ENCODE measurements at regions not wholly inside any gene's neighbourhood (a gene's known extent, or its start where the extent isn't known, plus 50 kb on each side); places are given as distances from the start of the nearest gene placed in this dataset.

DNA sequence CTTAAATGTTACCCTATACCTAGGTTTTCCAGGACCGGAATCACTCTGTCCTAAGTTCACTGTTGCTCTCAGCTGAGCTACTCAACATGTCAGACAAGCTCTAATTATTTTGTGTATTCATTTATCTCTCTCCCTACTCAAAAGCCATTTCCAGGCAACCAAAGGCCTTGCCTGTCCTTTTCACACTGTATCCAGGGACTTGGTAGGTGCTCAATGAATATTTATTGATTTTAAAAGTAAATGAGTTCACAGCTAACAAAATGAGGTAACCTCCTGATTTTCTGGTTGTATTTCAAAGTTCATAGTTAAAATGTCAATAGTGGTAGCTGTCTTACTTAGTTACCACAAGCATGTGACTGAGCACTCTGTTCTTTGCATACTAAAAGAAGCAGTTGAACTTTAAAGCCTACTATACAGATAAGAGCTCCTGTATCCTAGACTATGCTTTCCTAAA, 522.2 kb downstream of the ACTL7B start (continued):
- TF ChIP-seq ZNF333 (CRISPR knock-in tag; IDR thresholded peaks at IDR 0.05; ENCODE audit: borderline replicate concordance), result no peak
- 0 out of 2 replicates have a peak, but pooled peaks have one; percentile 23 for TF ChIP-seq ZNF292 (CRISPR knock-in tag; IDR thresholded peaks at IDR 0.05; ENCODE audit: borderline replicate concordance, low read depth)
- peak; percentile 72; the same call in 1 of the 2 replicates for TF ChIP-seq MIXL1 (CRISPR knock-in tag; IDR thresholded peaks at IDR 0.05)
- no peak for TF ChIP-seq CENPT (CRISPR knock-in tag; IDR thresholded peaks at IDR 0.05; ENCODE audit: low read depth)
- TF ChIP-seq DNMT1 (CRISPR knock-in tag; IDR thresholded peaks at IDR 0.05), result no peak
- TF ChIP-seq ZNF878 (CRISPR knock-in tag; IDR thresholded peaks at IDR 0.05), result 0 out of 2 replicates have a peak, but pooled peaks have one; percentile 36
- TF ChIP-seq TCF7 (IDR thresholded peaks at IDR 0.05; ENCODE audit: low read depth), result 0 out of 2 replicates have a peak, but pooled peaks have one; percentile 15
- peak; percentile 71 for TF ChIP-seq ONECUT2 (CRISPR knock-in tag; IDR thresholded peaks at IDR 0.05)
- TF ChIP-seq ZSCAN9 (CRISPR knock-in tag; IDR thresholded peaks at IDR 0.05; ENCODE audit: borderline replicate concordance), result no peak
- TF ChIP-seq, protein P1, sequence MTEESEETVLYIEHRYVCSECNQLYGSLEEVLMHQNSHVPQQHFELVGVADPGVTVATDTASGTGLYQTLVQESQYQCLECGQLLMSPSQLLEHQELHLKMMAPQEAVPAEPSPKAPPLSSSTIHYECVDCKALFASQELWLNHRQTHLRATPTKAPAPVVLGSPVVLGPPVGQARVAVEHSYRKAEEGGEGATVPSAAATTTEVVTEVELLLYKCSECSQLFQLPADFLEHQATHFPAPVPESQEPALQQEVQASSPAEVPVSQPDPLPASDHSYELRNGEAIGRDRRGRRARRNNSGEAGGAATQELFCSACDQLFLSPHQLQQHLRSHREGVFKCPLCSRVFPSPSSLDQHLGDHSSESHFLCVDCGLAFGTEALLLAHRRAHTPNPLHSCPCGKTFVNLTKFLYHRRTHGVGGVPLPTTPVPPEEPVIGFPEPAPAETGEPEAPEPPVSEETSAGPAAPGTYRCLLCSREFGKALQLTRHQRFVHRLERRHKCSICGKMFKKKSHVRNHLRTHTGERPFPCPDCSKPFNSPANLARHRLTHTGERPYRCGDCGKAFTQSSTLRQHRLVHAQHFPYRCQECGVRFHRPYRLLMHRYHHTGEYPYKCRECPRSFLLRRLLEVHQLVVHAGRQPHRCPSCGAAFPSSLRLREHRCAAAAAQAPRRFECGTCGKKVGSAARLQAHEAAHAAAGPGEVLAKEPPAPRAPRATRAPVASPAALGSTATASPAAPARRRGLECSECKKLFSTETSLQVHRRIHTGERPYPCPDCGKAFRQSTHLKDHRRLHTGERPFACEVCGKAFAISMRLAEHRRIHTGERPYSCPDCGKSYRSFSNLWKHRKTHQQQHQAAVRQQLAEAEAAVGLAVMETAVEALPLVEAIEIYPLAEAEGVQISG (CRISPR knock-in tag; IDR thresholded peaks at IDR 0.05), result no peak
- TF ChIP-seq, protein P2, sequence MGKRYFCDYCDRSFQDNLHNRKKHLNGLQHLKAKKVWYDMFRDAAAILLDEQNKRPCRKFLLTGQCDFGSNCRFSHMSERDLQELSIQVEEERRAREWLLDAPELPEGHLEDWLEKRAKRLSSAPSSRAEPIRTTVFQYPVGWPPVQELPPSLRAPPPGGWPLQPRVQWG (CRISPR knock-in tag; IDR thresholded peaks at IDR 0.05; ENCODE audit: borderline replicate concordance, low read depth), result no peak
- TF ChIP-seq, protein P3, sequence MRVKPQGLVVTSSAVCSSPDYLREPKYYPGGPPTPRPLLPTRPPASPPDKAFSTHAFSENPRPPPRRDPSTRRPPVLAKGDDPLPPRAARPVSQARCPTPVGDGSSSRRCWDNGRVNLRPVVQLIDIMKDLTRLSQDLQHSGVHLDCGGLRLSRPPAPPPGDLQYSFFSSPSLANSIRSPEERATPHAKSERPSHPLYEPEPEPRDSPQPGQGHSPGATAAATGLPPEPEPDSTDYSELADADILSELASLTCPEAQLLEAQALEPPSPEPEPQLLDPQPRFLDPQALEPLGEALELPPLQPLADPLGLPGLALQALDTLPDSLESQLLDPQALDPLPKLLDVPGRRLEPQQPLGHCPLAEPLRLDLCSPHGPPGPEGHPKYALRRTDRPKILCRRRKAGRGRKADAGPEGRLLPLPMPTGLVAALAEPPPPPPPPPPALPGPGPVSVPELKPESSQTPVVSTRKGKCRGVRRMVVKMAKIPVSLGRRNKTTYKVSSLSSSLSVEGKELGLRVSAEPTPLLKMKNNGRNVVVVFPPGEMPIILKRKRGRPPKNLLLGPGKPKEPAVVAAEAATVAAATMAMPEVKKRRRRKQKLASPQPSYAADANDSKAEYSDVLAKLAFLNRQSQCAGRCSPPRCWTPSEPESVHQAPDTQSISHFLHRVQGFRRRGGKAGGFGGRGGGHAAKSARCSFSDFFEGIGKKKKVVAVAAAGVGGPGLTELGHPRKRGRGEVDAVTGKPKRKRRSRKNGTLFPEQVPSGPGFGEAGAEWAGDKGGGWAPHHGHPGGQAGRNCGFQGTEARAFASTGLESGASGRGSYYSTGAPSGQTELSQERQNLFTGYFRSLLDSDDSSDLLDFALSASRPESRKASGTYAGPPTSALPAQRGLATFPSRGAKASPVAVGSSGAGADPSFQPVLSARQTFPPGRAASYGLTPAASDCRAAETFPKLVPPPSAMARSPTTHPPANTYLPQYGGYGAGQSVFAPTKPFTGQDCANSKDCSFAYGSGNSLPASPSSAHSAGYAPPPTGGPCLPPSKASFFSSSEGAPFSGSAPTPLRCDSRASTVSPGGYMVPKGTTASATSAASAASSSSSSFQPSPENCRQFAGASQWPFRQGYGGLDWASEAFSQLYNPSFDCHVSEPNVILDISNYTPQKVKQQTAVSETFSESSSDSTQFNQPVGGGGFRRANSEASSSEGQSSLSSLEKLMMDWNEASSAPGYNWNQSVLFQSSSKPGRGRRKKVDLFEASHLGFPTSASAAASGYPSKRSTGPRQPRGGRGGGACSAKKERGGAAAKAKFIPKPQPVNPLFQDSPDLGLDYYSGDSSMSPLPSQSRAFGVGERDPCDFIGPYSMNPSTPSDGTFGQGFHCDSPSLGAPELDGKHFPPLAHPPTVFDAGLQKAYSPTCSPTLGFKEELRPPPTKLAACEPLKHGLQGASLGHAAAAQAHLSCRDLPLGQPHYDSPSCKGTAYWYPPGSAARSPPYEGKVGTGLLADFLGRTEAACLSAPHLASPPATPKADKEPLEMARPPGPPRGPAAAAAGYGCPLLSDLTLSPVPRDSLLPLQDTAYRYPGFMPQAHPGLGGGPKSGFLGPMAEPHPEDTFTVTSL (CRISPR knock-in tag; IDR thresholded peaks at IDR 0.05; ENCODE audit: borderline replicate concordance), result peak; percentile 20; the same call in 1 of the 2 replicates
- TF ChIP-seq KLF16 (CRISPR knock-in tag; IDR thresholded peaks at IDR 0.05), result no peak
- TF ChIP-seq, protein P4, sequence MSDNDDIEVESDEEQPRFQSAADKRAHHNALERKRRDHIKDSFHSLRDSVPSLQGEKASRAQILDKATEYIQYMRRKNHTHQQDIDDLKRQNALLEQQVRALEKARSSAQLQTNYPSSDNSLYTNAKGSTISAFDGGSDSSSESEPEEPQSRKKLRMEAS (IDR thresholded peaks at IDR 0.05), result 0 out of 2 replicates have a peak, but pooled peaks have one; percentile 17
- no peak for TF ChIP-seq TFAP4 (IDR thresholded peaks at IDR 0.05; ENCODE audit: borderline replicate concordance, low read depth)
- TF ChIP-seq FOXP1 (IDR thresholded peaks at IDR 0.05), result no peak
- TF ChIP-seq FOXP1 (CRISPR knock-in tag; IDR thresholded peaks at IDR 0.05), result peak; percentile 15; the same call in 1 of the 2 replicates

All from HepG2 (cell line).